VCaP (cell line): ENCODE measurements at regions not wholly inside any gene's neighbourhood (a gene's known extent, or its start where the extent isn't known, plus 50 kb on each side); places are given as distances from the start of the nearest gene placed in this dataset.

ENCODE experiments used
- H3K27ac ChIP-seq: fragments of 450-650 bp; 2 replicates; pipeline ENCODE4 v1.5.1; 2017
- CTCF ChIP-seq: fragments of 450-650 bp; conservative IDR thresholded peaks from 2 replicates; pipeline ENCODE4 v1.5.1; 2017; ENCODE audit warnings: mild to moderate bottlenecking, moderate library complexity

GRCh38 chr4:178453057-178453456 is 1010.8 kb upstream of the AGA start:
- H3K27ac ChIP-seq = no peak overlapping the region
- no peak for TF ChIP-seq CTCF

- TF ChIP-seq CTCF = no peak
- H3K27ac ChIP-seq = no peak overlapping the region
Measured at GRCh38 chr4:178457286-178457685, 1015.0 kb upstream of the AGA start.

- no peak overlapping the region for H3K27ac ChIP-seq
- TF ChIP-seq CTCF = no peak
Measured at GRCh38 chr4:178462710-178463109, 1020.5 kb upstream of the AGA start.

- TF ChIP-seq CTCF = no peak
- no peak overlapping the region for H3K27ac ChIP-seq
Measured at GRCh38 chr4:178463747-178464146, 1021.5 kb upstream of the AGA start.

- no peak for TF ChIP-seq CTCF
- no peak overlapping the region for H3K27ac ChIP-seq
Measured at GRCh38 chr4:178470996-178471784, 1029.0 kb upstream of the AGA start.

GRCh38 chr4:178471994-178472393 is 1029.8 kb upstream of the AGA start:
- TF ChIP-seq CTCF = no peak
- H3K27ac ChIP-seq = no peak overlapping the region

- no peak for TF ChIP-seq CTCF
- no peak overlapping the region for H3K27ac ChIP-seq
Measured at GRCh38 chr4:178480105-178480504, 1037.9 kb upstream of the AGA start.
